Lung (tissue), 11 donors: ENCODE measurements at regions not wholly inside any gene's neighbourhood (a gene's known extent, or its start where the extent isn't known, plus 50 kb on each side); places are given as distances from the start of the nearest gene placed in this dataset.
A peak's percentile ranks its signal among the peaks of the same experiment; 100 is the strongest.
"Not testable (repeated sequence)": the region's sequence is repeated elsewhere in the genome, so short reads cannot be mapped to it uniquely, and the experiment has no call there.

ENCODE experiments used
- ATAC-seq: fragments of 200-7000 bp; cut with Tn5 transposase; one replicate; pipeline ENCODE4 v1.9.1; 2020; ENCODE audit warnings: moderate number of reproducible peaks; ENCODE audit not compliant: insufficient read depth, low FRiP score
- DNase-seq, 3 donors: peaks; one replicate each; pipeline ENCODE4 v3.0.0-alpha.2; 2013 to 2017
- H3K27ac ChIP-seq, 2 donors: one replicate each; pipeline ENCODE4 v1.5.1; 2013; ENCODE audit warnings: mild to moderate bottlenecking in 2 of 2, moderate library complexity in 2 of 2, control low read depth in 1 of 2, inconsistent platforms in 1 of 2, low read depth in 1 of 2, low read length in 1 of 2
- H3K27me3 ChIP-seq, 3 donors: one replicate each; pipeline ENCODE4 v1.5.1; 2013; ENCODE audit warnings: low read length in 2 of 3; ENCODE audit not compliant: control insufficient read depth in 3 of 3, insufficient read depth in 3 of 3
- H3K36me3 ChIP-seq, 4 donors: one replicate each; pipeline ENCODE4 v1.5.1; 2013; ENCODE audit warnings: low read length in 4 of 4, mild to moderate bottlenecking in 1 of 4, moderate library complexity in 1 of 4; ENCODE audit not compliant: control insufficient read depth in 4 of 4, insufficient read depth in 4 of 4
- H3K4me1 ChIP-seq, 5 donors: one replicate each; pipeline ENCODE4 v1.5.1; 2013; ENCODE audit warnings: low read length in 5 of 5, mild to moderate bottlenecking in 2 of 5, moderate library complexity in 1 of 5; ENCODE audit not compliant: control insufficient read depth in 5 of 5, insufficient read depth in 5 of 5
- H3K4me3 ChIP-seq: one replicate; pipeline ENCODE4 v1.5.1; 2013; ENCODE audit warnings: mild to moderate bottlenecking, control low read depth, moderate library complexity
- H3K9ac ChIP-seq, 2 donors: one replicate each; pipeline ENCODE4 v1.5.1; 2013; ENCODE audit warnings: low read length in 2 of 2, control low read depth in 1 of 2; ENCODE audit not compliant: insufficient read depth in 1 of 2
- H3K9me3 ChIP-seq, 4 donors: one replicate each; pipeline ENCODE4 v1.5.1; 2013; ENCODE audit warnings: low read length in 3 of 4, mild to moderate bottlenecking in 1 of 4, moderate library complexity in 1 of 4; ENCODE audit not compliant: control insufficient read depth in 4 of 4, insufficient read depth in 3 of 4
- CTCF ChIP-seq: IDR thresholded peaks from 2 replicates; pipeline ENCODE4 v1.5.1; 2012; ENCODE audit warnings: mild to moderate bottlenecking; ENCODE audit errors: control extremely low read depth, extremely low read depth
- WGBS, 2 donors: extraction: QIAGEN DNeasy Blood & Tissue Kit; methylation state at CpG; one replicate each; pipeline ENCODE4 v1.1.7; 2013; 5-methylcytosine and 5-hydroxymethylcytosine counted together
- donor health status: control.
- donor health status: control.
- donor health status: Bipolar disorder and iron deficiency.
- donor health status: healthy.
- donor health status: DM: yes; HTN: yes; CAD: no.

DNA sequence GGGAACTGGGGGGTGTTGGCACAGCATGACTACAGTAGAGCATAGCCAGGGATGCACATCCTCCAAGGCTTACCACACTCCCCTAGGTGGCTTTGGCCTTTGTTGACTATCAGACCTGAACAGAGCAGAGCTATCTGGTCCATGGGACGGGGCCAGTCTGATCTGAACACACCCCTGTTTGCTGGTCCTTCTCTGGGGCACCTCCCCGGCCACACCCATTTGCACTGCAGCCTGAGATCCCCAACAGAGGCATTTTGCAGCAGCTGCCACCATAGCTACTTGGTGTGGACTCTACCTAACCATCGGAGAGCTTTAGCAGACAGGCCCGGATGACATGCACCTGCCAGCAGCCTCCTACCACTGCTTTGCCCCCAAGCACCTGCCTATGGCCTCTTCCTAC, 75.8 kb upstream of the NOX4 start:
- H3K9me3 ChIP-seq = peaks cover 0 to 2% (median 0%) of the 10 kb centered on the region in 4 donors
- no peak overlapping the region for H3K27ac ChIP-seq
- 85 to 87% methylated on average over 4 of the region's 4 CpGs for WGBS, 2 donors
- no peaks in the 10 kb centered on the region for H3K27me3 ChIP-seq
- no peak for DNase-seq
- TF ChIP-seq CTCF = no peak
- H3K9ac ChIP-seq = no peak overlapping the region
- H3K36me3 ChIP-seq = no peaks in the 10 kb centered on the region
- H3K4me1 ChIP-seq = no peaks in the 10 kb centered on the region
- ATAC-seq = no peak
- H3K4me3 ChIP-seq = no peak overlapping the region

DNA sequence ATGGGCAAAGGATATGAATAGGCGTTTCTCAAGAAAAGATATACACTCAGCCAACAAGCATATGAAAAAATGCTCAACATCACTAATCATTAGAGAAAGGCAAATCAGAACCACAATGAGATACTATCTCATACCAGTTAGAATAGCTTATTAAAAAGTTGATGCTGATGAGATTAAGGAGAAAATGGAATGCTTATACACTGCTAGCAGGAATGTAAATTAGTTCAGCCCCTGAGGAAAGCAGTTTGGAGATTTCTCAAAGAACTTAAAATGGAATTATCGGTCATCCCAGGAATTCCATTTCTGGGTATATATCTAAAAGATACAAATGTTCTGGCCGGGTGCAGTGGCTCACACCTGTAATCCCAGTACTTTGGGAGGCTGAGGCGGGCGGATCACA, 78.2 kb upstream of the NOX4 start:
- H3K27me3 ChIP-seq, ATAC-seq, H3K9ac ChIP-seq, H3K36me3 ChIP-seq, H3K27ac ChIP-seq, DNase-seq, H3K9me3 ChIP-seq, H3K4me3 ChIP-seq, H3K4me1 ChIP-seq: not testable (repeated sequence)
- WGBS, 2 donors = 75 to 81% methylated on average over 5 of the region's 5 CpGs

GRCh38 chr11:89571706-89572105, 80.5 kb upstream of the NOX4 start:
- not testable (repeated sequence) for H3K27me3 ChIP-seq, H3K4me3 ChIP-seq, DNase-seq, H3K27ac ChIP-seq, H3K36me3 ChIP-seq, H3K9ac ChIP-seq, H3K4me1 ChIP-seq, H3K9me3 ChIP-seq, ATAC-seq
- WGBS, 2 donors = 90 to 97% methylated on average over 2 of the region's 2 CpGs

GRCh38 chr11:89575846-89576245, 84.7 kb upstream of the NOX4 start:
- H3K4me3 ChIP-seq, H3K27ac ChIP-seq, ATAC-seq, H3K27me3 ChIP-seq, H3K9ac ChIP-seq, H3K4me1 ChIP-seq, H3K36me3 ChIP-seq, H3K9me3 ChIP-seq: not testable (repeated sequence)
- DNase-seq = peak in 1 of 3 donors; percentile 13

DNA sequence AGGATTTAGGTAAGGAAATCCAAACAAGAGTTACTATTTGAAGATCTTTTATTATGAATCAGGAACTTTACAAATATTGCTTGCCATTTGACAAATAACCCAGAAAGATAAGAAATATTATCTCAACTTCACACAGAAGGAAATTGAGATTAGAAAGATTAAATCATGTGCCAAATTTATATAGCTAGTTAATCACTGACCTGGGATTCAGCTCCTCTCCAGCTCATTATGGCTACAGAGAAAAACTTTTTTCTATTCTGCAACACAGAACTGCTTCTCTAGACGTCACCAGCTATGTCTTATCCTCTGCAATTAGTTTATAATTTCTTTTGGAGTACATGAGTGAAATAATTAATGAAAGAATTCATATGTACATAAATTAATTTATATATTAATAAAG, 86.3 kb upstream of the NOX4 start:
- 52 to 72% methylated on average over 1 of the region's 1 CpG for WGBS, 2 donors
- DNase-seq, H3K9ac ChIP-seq, H3K4me1 ChIP-seq, H3K4me3 ChIP-seq, ATAC-seq, H3K9me3 ChIP-seq, H3K36me3 ChIP-seq, H3K27ac ChIP-seq, H3K27me3 ChIP-seq: not testable (repeated sequence)
